DMS79 (cell line): ENCODE measurements at regions not wholly inside any gene's neighbourhood (a gene's known extent, or its start where the extent isn't known, plus 50 kb on each side); places are given as distances from the start of the nearest gene placed in this dataset.

Experiments
- DNase-seq: peaks from one replicate; lab custom pipeline; 2025; lab: John Stamatoyannopoulos, UW

- DNase-seq, result no peak
Observed at GRCh38 chr4:137200322-137200721, 332.0 kb downstream of the PCDH18 start.

DNA sequence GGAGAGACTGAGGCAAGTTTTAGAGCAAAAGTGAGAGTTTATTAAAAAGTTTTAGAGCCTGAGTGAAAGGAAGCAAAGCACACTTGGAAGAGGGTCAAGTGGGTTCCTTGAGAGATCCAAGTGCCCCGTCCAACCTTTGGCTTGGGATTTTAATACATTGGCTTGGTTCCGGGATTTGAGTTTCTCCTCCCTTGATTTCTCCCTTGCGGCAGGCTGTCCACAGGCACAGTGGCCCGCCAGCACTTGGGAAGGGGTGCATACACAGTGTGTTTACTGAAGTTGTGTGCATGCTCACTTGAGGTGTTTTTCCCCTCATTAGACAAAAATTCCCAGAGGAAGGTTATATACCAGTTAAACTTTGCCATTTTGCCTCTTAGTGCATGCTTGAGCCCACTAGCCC is 333.5 kb downstream of the PCDH18 start:
- no peak for DNase-seq

- no peak for DNase-seq
Observed at GRCh38 chr4:137194670-137195069, 337.6 kb downstream of the PCDH18 start.

DNA sequence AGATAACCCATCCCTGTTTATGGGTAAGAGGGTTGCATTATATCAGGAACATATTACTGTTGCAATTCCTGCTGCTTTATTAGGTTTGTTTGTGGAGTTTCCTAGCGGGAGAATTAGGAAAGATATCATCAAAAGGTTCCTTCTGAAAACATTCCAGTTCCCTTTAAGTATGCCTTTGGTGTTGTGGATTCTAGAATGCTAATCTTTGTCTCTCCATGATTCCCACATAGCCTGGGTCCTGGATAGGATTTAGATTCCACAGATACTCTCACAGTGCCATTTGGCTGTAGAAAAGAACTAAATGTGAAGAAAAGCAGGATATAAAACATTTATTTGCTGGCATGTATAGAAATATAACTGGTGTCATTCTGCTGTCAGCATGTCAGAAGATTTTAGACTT is 338.7 kb downstream of the PCDH18 start:
- no peak for DNase-seq

- no peak for DNase-seq
Observed at GRCh38 chr4:137181293-137181899, 350.9 kb downstream of the PCDH18 start.

GRCh38 chr4:137180349-137180748 is 351.9 kb downstream of the PCDH18 start:
- DNase-seq, result no peak

GRCh38 chr4:137156807-137157206 is 375.5 kb downstream of the PCDH18 start:
- DNase-seq, result no peak

GRCh38 chr4:137156054-137156453 is 376.2 kb downstream of the PCDH18 start:
- DNase-seq, result no peak

DNA sequence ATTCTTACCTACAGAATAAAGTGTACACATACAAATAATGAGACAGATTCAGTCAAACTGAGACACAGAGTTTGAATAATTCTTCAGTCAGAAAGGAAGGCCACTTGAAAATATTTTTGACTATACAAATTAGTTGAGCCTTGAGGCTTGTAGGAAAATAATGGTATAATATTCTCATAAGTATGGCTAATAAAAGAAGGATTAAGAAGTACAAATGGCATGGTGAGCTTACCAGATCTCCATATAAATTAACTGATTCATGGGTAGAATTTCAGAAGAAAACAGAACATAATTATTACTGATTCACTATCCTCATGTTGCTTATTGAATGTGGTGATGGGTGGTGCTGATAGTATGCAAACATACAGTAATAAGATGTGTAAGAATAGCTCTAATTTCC is 401.1 kb downstream of the PCDH18 start:
- DNase-seq, result no peak

DNA sequence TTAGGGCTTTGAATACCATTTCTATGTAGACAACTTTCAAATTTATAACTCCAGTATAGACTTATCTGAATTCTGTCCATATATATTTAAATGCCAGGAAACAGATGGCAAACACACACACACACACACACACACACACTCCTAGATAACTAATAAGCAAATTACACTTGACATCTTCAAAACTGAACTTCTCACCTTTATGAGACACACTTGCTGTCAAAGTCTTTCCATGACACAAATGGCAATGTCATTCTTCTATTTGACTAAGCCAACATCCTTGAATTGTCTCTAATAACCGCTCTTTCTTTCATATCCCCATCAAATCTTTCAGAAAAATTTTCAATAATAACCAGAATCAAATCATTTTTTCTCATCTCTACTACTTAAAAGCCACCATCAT is 402.4 kb downstream of the PCDH18 start:
- DNase-seq, result no peak

DNA sequence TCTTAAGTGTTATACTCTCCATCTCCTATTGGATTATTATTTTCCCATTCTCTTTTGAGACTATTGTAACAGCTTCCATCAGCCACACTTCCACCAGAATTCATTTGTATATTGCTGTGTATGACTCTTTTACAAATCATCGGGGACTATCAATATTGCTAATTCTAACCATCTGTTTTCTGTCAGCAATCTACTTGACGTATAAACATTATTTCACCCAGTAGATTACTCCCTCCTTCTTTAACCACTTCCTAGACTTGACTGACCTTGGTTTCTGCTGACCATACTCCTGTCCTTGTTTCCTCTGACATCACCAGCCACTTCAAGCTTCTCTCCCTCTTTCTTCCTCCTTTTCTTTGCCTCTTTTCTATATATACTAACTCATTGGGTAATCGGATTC is 402.9 kb downstream of the PCDH18 start:
- no peak for DNase-seq

DNA sequence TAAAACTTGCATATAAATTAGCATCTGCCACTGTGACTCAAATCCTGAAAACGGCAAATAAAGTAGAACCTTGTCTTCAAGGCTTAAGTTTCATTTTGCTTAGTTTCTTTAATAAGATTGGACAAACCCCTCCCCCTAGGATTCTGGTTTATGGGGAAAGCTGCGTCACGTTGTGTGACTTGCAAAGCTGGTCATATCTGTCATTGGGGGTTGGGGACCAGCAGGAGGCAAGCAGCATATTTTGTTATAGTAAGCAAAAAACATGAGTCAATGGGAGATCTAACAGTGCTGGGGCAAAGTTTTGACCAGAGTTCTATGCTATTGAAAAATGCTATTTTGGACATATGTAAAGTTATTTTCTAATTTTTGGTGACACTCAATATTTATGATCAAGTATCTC is 407.3 kb downstream of the PCDH18 start:
- no peak for DNase-seq

GRCh38 chr4:137124278-137124932 is 407.9 kb downstream of the PCDH18 start:
- DNase-seq, result peak; percentile 6

GRCh38 chr4:137122876-137123275 is 409.4 kb downstream of the PCDH18 start:
- DNase-seq, result no peak

DNA sequence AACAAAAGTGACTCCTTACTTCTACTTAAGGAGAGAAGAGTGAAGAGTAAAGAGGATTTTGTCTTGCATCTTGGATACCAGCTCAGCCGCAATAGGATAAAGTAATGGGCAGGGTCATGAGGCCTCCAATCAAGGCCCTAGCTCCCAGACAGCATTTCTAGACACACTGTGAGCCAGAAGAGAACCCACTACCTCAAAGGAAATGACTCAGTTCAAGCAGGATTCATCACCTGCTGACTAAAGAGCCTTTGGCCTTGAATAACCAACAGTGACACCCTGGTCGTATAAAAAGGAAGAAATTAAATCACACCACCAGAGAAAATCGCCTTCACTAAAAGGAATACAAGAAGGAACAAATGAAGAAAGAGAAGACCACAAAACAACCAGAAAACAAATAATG is 416.1 kb downstream of the PCDH18 start:
- DNase-seq, result no peak

GRCh38 chr4:137106733-137107132 is 425.6 kb downstream of the PCDH18 start:
- DNase-seq, result no peak

DNA sequence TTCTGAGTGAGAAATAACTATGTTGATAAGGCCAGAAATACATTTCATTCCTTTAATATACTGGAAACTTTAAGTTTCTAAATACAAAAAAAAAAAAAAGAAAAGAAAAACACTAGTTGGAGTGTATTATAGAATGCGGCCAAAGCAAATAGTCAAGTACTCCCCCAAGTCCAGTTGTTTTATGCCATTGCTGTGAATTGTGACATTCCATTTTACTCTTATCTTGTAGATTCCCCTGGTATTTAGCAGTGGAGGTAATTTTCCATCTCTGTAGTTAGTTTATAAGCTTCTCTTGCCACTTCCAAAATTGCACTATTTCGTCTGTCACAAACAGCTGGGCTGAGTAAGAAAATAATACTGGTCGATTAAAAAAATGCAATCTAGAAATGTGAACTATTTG is 426.0 kb downstream of the PCDH18 start:
- no peak for DNase-seq

- no peak for DNase-seq
Observed at GRCh38 chr4:137090951-137091350, 441.3 kb downstream of the PCDH18 start.

- no peak for DNase-seq
Observed at GRCh38 chr4:137083571-137084135, 448.6 kb downstream of the PCDH18 start.

DNA sequence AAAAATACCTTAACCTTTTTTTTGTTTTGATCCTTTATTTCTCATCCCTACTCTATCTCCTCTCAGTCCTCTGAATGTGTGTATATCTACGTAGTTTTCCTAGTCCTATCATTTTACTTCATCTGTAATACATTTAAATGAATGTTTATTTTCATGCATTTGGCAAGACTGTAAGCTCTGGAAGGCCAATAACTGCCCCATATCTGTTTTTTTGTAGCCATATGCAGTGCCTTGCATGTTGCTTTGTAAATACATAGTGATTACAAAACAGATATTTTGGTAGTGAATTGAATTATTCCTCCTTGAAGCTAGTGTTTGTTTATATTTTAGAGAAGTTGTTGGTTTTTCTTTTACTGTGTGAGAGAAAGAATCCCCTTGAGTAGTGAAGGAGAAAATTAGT is 450.2 kb downstream of the PCDH18 start:
- no peak for DNase-seq

DNA sequence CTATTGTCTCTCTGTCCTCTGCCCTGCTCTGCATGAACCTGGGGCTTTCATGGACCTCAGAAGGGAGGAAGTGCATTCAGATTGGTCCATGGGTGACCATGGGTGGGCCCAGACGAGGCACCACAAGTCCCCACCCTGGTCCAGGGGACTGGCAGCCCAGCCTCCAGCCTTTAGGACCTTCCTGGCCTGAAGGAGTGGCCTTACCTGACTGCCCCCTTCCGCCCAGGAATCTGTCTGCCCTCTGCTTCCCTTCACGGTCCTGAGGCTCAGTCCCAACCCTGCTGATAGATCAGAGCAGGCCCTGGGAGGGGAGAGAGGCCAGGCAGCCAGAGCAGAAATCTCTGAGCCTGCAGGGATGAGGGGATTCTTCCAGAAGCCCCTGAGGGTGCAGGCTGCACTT is 455.4 kb downstream of the PCDH18 start:
- no peak for DNase-seq

GRCh38 chr4:137075586-137075985 is 456.7 kb downstream of the PCDH18 start:
- no peak for DNase-seq

GRCh38 chr4:137070614-137071013 is 461.7 kb downstream of the PCDH18 start:
- no peak for DNase-seq

- no peak for DNase-seq
Observed at GRCh38 chr4:137069473-137069872, 462.8 kb downstream of the PCDH18 start.
